Cardiac septum (tissue), 1 donor: ENCODE measurements at regions not wholly inside any gene's neighbourhood (a gene's known extent, or its start where the extent isn't known, plus 50 kb on each side); places are given as distances from the start of the nearest gene placed in this dataset.

ENCODE experiments used
- DNase-seq: peaks from one replicate; pipeline ENCODE4 v3.0.0-alpha.2; 2020; ENCODE audit warnings: low spot score
- intact Hi-C: fragments of 100-400 bp; cut with DNase I; formaldehyde crosslinking; loops from one replicate; pipeline ENCODE4 v1.14.0; 2022
- donor health status: DM: no; HTN: no; CAD: no.

- intact Hi-C loops = no loop called here
- DNase-seq = no peak
Observed at GRCh38 chr5:142511358-142511757, 174.5 kb downstream of the FGF1 start.

DNA sequence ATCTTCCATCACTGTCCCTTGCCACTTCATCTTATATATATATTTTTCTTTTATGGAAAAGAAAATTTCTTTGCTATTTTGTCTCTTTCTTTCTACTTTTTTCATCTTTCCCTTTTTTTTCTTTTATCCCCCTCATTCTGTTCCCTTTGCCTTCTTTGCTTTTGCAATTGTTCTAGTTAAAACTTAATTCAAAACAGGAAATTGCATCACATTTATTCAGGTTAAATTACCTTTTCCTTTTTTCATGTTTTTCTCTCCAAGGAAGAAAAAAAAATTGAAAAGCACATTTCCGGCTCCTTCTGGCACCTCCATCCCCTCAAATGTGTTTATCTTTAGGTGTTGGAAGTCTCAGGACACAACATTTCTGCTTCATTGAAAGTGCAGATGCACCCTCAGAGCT, 176.9 kb downstream of the FGF1 start:
- intact Hi-C loops = no loop called here
- no peak for DNase-seq

DNA sequence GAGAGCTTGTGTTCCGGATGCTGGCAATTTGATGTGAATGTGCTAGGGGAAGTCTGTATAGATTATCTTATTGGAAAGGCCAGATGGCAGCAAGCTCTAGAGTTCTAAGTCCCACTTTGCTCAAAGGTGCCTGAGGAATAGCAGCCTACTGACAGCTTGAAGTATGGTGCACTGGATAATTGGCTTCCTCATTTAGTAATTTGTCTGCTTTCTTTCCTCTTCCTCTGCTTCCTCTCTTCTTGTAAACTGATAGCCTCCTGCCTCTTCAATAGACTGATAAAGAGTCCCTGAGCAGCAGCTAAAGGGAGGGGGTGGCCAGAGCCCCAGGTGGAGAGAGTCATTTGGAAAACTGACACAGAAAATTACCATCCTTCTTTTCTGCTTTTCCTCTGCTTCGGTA, 177.3 kb downstream of the FGF1 start:
- no peak for DNase-seq
- intact Hi-C loops = no loop called here

- intact Hi-C loops = no loop called here
- no peak for DNase-seq
Observed at GRCh38 chr5:142507531-142508372, 178.1 kb downstream of the FGF1 start.

GRCh38 chr5:142506756-142507155, 179.1 kb downstream of the FGF1 start:
- intact Hi-C loops = no loop called here
- DNase-seq = no peak

DNA sequence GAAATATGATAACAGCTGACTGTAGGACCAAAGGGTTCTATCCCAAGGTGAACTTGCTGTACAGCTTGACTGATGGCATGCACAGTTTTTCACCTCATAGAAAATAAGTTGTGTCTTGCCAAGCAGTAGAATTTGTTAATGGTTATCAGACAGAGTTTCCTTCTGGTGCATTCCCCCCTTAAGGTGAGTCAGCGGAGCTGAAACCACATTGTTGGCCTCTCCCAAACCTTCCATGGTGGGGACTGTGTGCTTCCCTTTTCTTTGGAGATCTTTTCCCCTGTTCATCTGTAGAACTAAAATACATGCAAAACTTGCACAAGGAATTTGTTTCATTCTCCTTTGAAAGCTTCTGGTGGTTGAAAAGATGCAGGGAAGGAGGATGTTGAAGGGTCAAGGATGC, 179.8 kb downstream of the FGF1 start:
- no peak for DNase-seq
- intact Hi-C loops = no loop called here

GRCh38 chr5:142501890-142502289, 177.1 kb upstream of the SPRY4 start:
- intact Hi-C loops = no loop called here
- DNase-seq = no peak

DNA sequence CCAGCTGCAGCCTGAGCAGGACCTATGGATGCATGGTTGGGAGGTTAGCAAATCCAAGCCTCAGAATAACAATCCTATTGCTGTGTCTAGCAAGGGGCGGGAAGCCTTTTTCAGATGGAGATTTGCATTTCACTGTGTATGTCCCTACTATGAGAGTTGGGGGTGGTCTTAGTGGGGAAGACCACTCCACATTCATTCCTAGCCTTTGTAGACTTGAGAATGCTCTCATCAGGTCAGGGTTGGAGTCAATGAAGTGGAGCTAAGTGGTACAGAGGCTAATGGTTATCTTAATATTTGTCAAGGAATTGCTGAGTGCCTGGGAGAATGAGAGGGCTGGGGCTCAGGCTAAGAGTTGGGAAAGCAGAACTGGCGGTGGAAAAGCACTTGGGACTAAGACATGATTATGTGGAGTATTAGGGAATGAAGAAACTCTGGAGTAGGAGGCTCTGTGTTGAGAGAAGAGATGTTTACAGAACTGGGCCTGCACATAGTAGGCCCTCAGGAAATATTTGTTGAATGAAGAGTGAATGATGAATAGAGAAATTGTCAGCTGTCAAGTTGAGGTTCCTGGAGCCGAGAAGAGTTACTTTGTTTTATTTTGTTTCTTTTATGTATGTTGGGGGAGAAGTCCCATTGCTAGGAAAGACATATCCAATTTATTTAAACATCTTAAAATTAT, 175.5 kb upstream of the SPRY4 start:
- DNase-seq = no peak
- intact Hi-C loops = no loop called here

DNA sequence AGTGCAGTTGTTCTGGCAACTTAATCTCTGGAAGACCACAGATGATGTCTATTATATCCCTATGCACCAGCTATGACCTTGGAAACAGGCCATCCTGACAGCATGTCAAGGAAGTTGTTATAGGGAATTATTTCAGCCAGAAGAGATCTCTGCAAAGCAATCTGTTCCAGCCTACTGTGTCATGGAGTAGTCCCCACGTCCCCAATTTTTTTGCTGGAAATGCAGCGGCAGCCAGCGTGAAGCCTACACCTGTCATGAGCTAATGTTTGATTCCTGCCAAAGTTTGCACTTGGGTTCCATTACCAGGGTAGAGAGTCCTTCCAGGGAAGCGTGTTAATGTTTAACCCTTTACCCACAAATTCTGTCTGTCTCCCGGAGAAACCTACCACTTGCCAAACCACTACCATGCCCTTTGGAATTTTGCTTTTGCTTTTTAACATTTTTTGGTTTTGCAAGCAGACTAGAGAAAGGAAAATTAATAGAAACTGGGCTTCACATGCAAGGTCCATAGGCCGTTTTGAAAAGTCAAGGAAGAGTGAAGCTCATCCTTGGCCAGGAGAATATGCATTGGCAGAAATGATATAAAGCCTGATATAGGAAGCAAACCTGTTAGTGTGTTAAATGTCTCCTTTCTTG, 174.9 kb upstream of the SPRY4 start:
- intact Hi-C loops = no loop called here
- DNase-seq = no peak

- DNase-seq = no peak
- intact Hi-C loops = no loop called here
Observed at GRCh38 chr5:142498298-142498697, 173.5 kb upstream of the SPRY4 start.

DNA sequence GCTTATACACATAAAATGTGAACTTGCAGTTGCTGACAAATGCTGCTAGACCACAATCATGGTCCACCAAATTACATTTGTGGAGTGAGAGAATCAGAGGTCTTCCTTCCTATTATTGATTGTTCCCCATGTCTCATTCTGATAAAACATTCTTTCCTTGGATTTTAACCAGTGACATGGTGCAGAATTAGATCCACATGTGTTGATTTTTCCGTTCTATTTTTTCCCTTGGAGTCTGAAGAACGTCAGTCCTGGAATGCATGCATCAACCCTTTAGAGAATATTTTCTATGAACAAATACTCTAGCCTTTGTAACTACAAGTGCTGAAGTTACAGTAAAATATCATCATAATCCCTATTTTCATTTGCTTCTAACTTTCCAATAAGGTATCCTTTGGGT, 170.7 kb upstream of the SPRY4 start:
- intact Hi-C loops = no loop called here
- DNase-seq = no peak

DNA sequence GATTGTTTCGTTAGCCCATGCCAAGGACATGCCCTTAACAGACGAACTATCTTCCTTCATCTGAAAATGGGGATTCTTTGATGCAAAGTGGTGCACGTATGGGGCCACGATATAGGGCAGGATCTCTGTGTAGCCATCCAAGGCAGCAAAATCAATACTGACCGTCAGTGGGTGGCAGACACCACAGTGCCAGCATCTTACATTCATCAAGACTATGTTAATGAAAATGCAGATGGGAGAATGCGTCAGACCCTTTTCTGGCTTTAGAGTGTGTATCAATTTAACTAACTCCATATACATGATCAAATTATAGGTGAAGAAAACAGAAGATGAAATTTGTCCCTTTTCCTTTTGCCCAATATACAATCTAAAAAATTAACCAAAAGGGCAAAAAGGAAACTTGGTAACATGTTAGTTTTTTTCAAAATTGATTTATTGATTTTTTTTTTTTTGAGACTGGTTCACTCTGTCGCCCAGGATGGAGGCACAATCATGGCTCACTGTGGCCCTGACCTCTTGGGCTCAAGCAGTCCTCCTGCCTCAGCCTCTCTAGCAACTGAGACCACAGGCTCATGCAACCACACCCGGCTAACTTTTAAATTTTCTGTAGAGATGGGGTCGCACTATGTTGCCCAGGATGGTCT, 169.2 kb upstream of the SPRY4 start:
- DNase-seq = no peak
- intact Hi-C loops = loop anchor here (5.0 kb wide), 1 partner anchor 57 kb away; no protein-coding TSS in a partner anchor

DNA sequence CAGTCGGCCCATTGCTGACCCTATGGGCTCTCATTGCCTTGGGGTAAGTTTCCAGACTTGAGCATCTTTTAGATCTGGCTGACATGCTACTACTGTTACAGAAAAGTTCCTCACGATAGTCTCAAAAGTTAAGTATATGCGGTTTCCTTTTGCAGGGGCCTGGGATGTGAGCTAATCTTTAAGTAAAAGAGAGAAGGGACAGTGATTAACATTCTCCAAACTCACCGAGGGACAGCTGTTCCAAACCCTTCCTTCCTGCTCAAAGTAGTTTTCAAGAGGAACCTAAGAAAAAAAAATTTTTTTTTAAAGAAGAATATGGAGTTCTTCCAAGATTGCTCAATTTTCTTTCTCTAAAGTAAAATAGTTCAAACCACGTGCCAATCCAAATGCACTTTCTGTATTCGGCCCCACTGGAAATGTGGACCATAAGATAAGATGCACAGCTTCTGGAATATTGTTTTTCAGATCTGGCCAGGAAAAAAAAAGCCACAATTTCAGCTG, 168.0 kb upstream of the SPRY4 start:
- DNase-seq = no peak
- intact Hi-C loops = loop anchor here (5.0 kb wide), 1 partner anchor 56 kb away; no protein-coding TSS in a partner anchor

- DNase-seq = no peak
- intact Hi-C loops = loop anchor here (5.0 kb wide), 1 partner anchor 54 kb away; no protein-coding TSS in a partner anchor
Observed at GRCh38 chr5:142491679-142492078, 166.9 kb upstream of the SPRY4 start.

DNA sequence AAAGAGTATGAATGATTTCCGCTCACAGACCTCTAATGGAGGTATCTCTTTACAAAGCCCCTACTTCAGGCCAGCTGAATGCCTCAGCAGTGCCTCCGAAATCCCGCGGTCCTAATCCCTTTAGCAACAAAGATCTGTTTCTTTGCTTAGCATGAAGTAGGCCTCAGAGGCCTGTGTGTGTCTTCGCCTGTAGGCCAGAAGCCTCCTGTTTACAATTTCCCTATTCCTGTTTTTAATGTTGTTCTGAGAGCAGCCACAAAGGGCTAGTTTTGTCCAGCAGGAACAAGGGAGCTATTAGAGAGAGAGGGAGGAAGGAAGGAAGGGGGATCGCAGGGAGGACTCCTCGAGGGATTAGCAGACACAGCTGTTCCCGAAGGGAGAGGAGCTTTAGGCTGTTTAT, 166.4 kb upstream of the SPRY4 start:
- no peak for DNase-seq
- intact Hi-C loops = loop anchor here (5.0 kb wide), 1 partner anchor 54 kb away; no protein-coding TSS in a partner anchor

DNA sequence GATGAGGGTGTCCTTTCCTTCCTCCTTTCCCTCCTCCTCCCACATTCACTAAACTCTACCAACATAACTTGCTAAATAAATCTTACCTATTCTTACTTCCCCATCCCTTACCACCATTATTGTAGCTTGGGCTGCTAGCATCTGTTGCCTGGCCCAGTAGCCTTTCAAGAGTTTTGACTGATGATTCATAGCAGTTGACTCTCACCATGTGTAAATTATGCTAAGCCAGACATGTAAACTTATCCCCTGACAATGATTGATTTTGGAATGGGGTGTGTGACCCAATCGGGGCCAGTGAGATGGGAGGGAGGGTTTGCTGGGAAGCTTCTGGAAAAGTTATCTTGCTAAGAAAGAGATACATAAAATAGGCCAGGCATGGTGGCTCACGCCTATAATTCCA, 161.8 kb upstream of the SPRY4 start:
- intact Hi-C loops = no loop called here
- no peak for DNase-seq

DNA sequence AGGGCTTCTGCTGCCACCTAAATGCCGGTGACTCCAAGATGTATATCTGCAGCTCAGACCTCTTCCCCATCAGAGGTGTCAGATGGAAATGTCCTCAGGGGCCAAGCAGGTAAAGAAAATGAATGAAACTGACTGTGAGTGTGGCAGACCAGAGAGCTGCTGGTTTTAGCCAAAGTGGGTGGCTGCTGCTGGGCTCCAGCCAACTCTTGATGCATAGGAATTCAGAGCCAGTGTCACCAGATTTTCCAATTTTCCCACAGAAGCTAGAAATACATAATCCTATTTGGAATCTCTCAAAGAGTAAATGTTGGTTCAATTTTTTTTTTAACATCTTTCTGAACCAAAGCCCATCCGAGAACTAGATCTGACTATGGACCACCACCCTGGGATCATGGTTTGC, 161.2 kb upstream of the SPRY4 start:
- DNase-seq = no peak
- intact Hi-C loops = no loop called here

- intact Hi-C loops = no loop called here
- DNase-seq = no peak
Observed at GRCh38 chr5:142484821-142485387, 160.1 kb upstream of the SPRY4 start.

GRCh38 chr5:142482207-142482606, 157.4 kb upstream of the SPRY4 start:
- DNase-seq = no peak
- intact Hi-C loops = no loop called here

DNA sequence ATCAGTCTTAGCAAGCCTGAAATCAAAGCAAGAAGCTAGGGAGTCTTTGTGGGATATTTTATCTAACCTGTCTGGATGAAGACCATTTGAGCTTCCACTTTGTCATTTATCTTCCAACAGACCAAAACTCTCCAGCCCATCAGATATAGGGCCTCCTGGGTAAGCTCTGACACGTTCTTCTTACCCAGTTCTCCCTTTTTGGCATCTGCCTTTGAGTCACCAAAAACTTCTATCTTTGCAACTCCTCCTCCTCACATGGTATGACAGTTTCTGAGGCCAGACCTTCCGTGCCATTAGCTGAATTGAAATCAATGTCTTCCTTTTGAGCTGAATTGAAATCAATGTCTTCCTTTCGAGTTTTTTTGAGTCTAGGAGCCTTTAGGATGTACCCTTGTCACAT, 156.6 kb upstream of the SPRY4 start:
- intact Hi-C loops = no loop called here
- DNase-seq = no peak
